HCT116 (cell line): ENCODE measurements at regions not wholly inside any gene's neighbourhood (a gene's known extent, or its start where the extent isn't known, plus 50 kb on each side); places are given as distances from the start of the nearest gene placed in this dataset.

Experiments used
- ATAC-seq: fragments of 200-7000 bp; cut with Tn5 transposase; 2 replicates; pipeline ENCODE4 v1.9.1; 2020; ENCODE audit warnings: mild to moderate bottlenecking, moderate library complexity
- BruUV-seq: library from RNA; stranded (reverse); fragments of 400-500 nt; replicated peaks from 2 replicates; lab custom pipeline; 2021; lab: Mats Ljungman, UMichigan
- CTCF ChIA-PET: fragments of 300-600 bp; sonication (Branson Sonifier 250); formaldehyde crosslinking; loops from one replicate; lab custom pipeline; 2021; ENCODE audit warnings: antibody characterized with exemption; lab: Charles Lee
- POLR2A ChIA-PET: fragments of 300-600, 350-600 bp; sonication (Branson Sonifier 250); formaldehyde crosslinking; loops from one replicate; lab custom pipeline; 2021; ENCODE audit warnings: antibody characterized with exemption; lab: Charles Lee
- RAD21 ChIA-PET, 2 experiments: fragments of 300-600 bp; sonication (Branson Sonifier 250); formaldehyde crosslinking; loops; one replicate each; lab custom pipeline; 2023; ENCODE audit warnings: low total read pairs in 2 of 2; ENCODE audit not compliant: uncharacterized antibody in 2 of 2, unreplicated experiment in 2 of 2, low non-redundant PET in 1 of 2; lab: Charles Lee
- DNase-seq: peaks from one replicate; pipeline ENCODE4 v3.0.0-alpha.2; 2010; ENCODE audit warnings: low read depth, low spot score
- H2AFZ ChIP-seq: fragments of 200-600 bp; shearing (Covaris generic), sonication (generic); 2 replicates; pipeline ENCODE4 v1.6.1; 2017; ENCODE audit warnings: low read depth, mixed run types, mixed read lengths, antibody characterized with exemption, low read length; ENCODE audit not compliant: poor library complexity, severe bottlenecking
- H3K27ac ChIP-seq: 2 replicates; pipeline ENCODE4 v1.5.1; 2012; ENCODE audit warnings: low read depth, low read length
- H3K27me3 ChIP-seq: fragments of 200-600 bp; sonication (generic); 2 replicates; pipeline ENCODE4 v1.6.1; 2016; ENCODE audit warnings: mixed run types, low read length, mixed read lengths; ENCODE audit not compliant: insufficient read depth
- H3K36me3 ChIP-seq, 2 experiments: fragments of 200-500 bp in 1 of 2; fragments of 200-600 bp in 1 of 2; sonication (Bioruptor generic) in 1 of 2; sonication (generic) in 1 of 2; 2 replicates each; pipeline versions ENCODE4 v1.5.1 to v1.6.1; 2014 to 2016; ENCODE audit warnings: low read length in 2 of 2, inconsistent platforms in 1 of 2, mixed read lengths in 1 of 2, mixed run types in 1 of 2; ENCODE audit not compliant: insufficient read depth in 2 of 2, control insufficient read depth in 1 of 2
- H3K4me1 ChIP-seq, 2 experiments: fragments of 200-600 bp in 1 of 2; sonication (generic) in 1 of 2; 2 replicates each; pipeline versions ENCODE4 v1.5.1 to v1.6.1; 2012 to 2017; ENCODE audit warnings: low read length in 2 of 2, inconsistent platforms in 1 of 2, mild to moderate bottlenecking in 1 of 2, mixed read lengths in 1 of 2, mixed run types in 1 of 2, moderate library complexity in 1 of 2; ENCODE audit not compliant: insufficient read depth in 2 of 2, control insufficient read depth in 1 of 2
- H3K4me2 ChIP-seq: fragments of 200-600 bp; sonication (generic); 2 replicates; pipeline ENCODE4 v1.6.1; 2017; ENCODE audit warnings: mixed run types, low read length, mixed read lengths
- H3K4me3 ChIP-seq, 2 experiments: fragments of 200-600 bp in 1 of 2; sonication (generic) in 1 of 2; replicated peaks in 1 of 2; 2 replicates each; pipeline ENCODE4 v1.5.1; 2011 to 2016; ENCODE audit warnings: low read length in 2 of 2, control low read depth in 1 of 2, low read depth in 1 of 2, mild to moderate bottlenecking in 1 of 2, mixed read lengths in 1 of 2, mixed run types in 1 of 2
- H3K79me2 ChIP-seq: fragments of 200-600 bp; sonication (generic); 2 replicates; pipeline ENCODE4 v1.6.1; 2017; ENCODE audit warnings: mild to moderate bottlenecking, mixed run types, low read length, moderate library complexity, mixed read lengths; ENCODE audit not compliant: insufficient read depth
- H3K9ac ChIP-seq: fragments of 200-600 bp; sonication (generic); 2 replicates; pipeline ENCODE4 v1.6.1; 2016; ENCODE audit warnings: low read length, mixed read lengths
- H3K9me2 ChIP-seq: fragments of 200-600 bp; sonication (generic), shearing (Covaris generic); 2 replicates; pipeline ENCODE4 v1.6.1; 2017; ENCODE audit warnings: mixed run types, mild to moderate bottlenecking, moderate library complexity; ENCODE audit not compliant: insufficient read depth
- H3K9me3 ChIP-seq, 2 experiments: fragments of 200-500 bp in 1 of 2; fragments of 200-600 bp in 1 of 2; sonication (Bioruptor generic) in 1 of 2; sonication (generic) in 1 of 2; 2 replicates each; pipeline ENCODE4 v1.6.1; 2014 to 2017; ENCODE audit warnings: low read length in 2 of 2, mixed read lengths in 2 of 2, inconsistent platforms in 1 of 2, low read depth in 1 of 2, mild to moderate bottlenecking in 1 of 2, mixed run types in 1 of 2, moderate library complexity in 1 of 2; ENCODE audit not compliant: control insufficient read depth in 1 of 2, insufficient read depth in 1 of 2
- H4K20me1 ChIP-seq: fragments of 200-600 bp; sonication (generic), shearing (Covaris generic); 2 replicates; pipeline ENCODE4 v1.6.1; 2017; ENCODE audit warnings: mixed run types, mild to moderate bottlenecking, moderate library complexity; ENCODE audit not compliant: insufficient read depth
- ATF3 ChIP-seq: IDR thresholded peaks from 2 replicates; pipeline ENCODE4 v1.6.1; 2012
- CBX3 ChIP-seq: IDR thresholded peaks from 2 replicates; pipeline ENCODE4 v1.6.1; 2012; ENCODE audit warnings: low read depth
- EZH2 ChIP-seq: fragments of 200-600 bp; sonication (generic); IDR thresholded peaks from 2 replicates; pipeline ENCODE4 v1.6.1; 2017; ENCODE audit warnings: antibody characterized with exemption, mixed run types
- SP1 ChIP-seq: IDR thresholded peaks from 2 replicates; pipeline ENCODE4 v1.6.1; 2012; ENCODE audit warnings: low read depth
- YY1 ChIP-seq: IDR thresholded peaks from 2 replicates; pipeline ENCODE4 v1.6.1; 2011; ENCODE audit warnings: low read length, low read depth, moderate library complexity, mild to moderate bottlenecking; ENCODE audit not compliant: insufficient replicate concordance; ENCODE audit errors: extremely low read depth
- ZFX ChIP-seq: fragments of 450-650 bp; IDR thresholded peaks from 2 replicates; pipeline ENCODE4 v1.6.1; 2017
- intact Hi-C: fragments of 100-400 bp; cut with micrococcal nuclease; formaldehyde crosslinking; loops from 2 replicates; pipeline ENCODE4 v1.10.0; 2022
- TF ChIP-seq, protein P1 (sequence below): IDR thresholded peaks from 2 replicates; pipeline ENCODE4 v1.6.1; 2011; ENCODE audit warnings: mild to moderate bottlenecking, low read length, moderate library complexity; ENCODE audit not compliant: insufficient replicate concordance; ENCODE audit errors: extremely low read depth
- TF ChIP-seq, protein P2 (sequence below), 3 experiments: fragments of 200-600 bp in 1 of 3; sonication (generic) in 1 of 3; IDR thresholded peaks in 2 of 3; conservative IDR thresholded peaks in 1 of 3; 2 replicates each; pipeline ENCODE4 v1.5.1; 2012 to 2017; ENCODE audit warnings: low read depth in 2 of 3, low read length in 2 of 3, antibody characterized with exemption in 1 of 3, borderline replicate concordance in 1 of 3, control low read depth in 1 of 3, mild to moderate bottlenecking in 1 of 3, mixed read lengths in 1 of 3, mixed run types in 1 of 3, moderate library complexity in 1 of 3; ENCODE audit not compliant: insufficient read depth in 1 of 3
- TF ChIP-seq, protein P3 (sequence below): IDR thresholded peaks from 2 replicates; pipeline ENCODE4 v1.6.1; 2012; ENCODE audit warnings: low read depth

DNA sequence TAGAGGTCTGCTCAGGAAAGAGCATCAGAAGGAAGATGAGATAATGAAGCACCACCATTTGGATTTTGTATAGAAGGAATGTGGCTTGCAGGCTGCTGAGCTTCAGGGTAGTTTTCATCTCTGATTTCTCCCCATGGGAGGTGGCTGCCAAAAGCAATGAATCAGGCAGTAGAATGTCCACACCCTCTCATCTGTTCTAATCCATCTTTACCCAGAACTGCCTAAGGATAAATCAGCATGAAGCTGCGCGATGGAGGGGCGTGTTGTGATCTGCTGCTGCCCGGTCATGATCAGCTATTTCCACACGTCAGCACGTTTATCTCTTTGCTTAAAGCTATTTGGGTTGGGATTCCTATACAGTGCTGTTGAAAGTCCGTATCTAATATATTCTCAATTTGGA lies 295.4 kb downstream of the FOXA2 start:
- Histone ChIP-seq H3K9ac (no peak overlapping the region), H3K4me3 (no peak overlapping the region), H2AFZ (no peak overlapping the region), H3K36me3 (no peaks in the 10 kb centered on the region), H3K4me2 (no peak overlapping the region), H3K27me3 (peaks cover 19% of the 10 kb centered on the region), H4K20me1 (no peaks in the 10 kb centered on the region), H3K79me2 (no peaks in the 10 kb centered on the region), H3K27ac (no peak overlapping the region), H3K9me3 (no peaks in the 10 kb centered on the region), H3K9me2 (no peaks in the 10 kb centered on the region), H3K4me1 (no peaks in the 10 kb centered on the region)
- CTCF ChIA-PET, result no interaction called here
- no TSS peak for BruUV-seq
- POLR2A ChIA-PET, result no interaction called here
- ATAC-seq (no peak), DNase-seq (no peak)
- TF ChIP-seq, protein P1, sequence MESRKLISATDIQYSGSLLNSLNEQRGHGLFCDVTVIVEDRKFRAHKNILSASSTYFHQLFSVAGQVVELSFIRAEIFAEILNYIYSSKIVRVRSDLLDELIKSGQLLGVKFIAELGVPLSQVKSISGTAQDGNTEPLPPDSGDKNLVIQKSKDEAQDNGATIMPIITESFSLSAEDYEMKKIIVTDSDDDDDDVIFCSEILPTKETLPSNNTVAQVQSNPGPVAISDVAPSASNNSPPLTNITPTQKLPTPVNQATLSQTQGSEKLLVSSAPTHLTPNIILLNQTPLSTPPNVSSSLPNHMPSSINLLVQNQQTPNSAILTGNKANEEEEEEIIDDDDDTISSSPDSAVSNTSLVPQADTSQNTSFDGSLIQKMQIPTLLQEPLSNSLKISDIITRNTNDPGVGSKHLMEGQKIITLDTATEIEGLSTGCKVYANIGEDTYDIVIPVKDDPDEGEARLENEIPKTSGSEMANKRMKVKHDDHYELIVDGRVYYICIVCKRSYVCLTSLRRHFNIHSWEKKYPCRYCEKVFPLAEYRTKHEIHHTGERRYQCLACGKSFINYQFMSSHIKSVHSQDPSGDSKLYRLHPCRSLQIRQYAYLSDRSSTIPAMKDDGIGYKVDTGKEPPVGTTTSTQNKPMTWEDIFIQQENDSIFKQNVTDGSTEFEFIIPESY, result no peak
- TF ChIP-seq, protein P2, sequence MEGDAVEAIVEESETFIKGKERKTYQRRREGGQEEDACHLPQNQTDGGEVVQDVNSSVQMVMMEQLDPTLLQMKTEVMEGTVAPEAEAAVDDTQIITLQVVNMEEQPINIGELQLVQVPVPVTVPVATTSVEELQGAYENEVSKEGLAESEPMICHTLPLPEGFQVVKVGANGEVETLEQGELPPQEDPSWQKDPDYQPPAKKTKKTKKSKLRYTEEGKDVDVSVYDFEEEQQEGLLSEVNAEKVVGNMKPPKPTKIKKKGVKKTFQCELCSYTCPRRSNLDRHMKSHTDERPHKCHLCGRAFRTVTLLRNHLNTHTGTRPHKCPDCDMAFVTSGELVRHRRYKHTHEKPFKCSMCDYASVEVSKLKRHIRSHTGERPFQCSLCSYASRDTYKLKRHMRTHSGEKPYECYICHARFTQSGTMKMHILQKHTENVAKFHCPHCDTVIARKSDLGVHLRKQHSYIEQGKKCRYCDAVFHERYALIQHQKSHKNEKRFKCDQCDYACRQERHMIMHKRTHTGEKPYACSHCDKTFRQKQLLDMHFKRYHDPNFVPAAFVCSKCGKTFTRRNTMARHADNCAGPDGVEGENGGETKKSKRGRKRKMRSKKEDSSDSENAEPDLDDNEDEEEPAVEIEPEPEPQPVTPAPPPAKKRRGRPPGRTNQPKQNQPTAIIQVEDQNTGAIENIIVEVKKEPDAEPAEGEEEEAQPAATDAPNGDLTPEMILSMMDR (IDR thresholded peaks at IDR 0.05 in 2 of 3, conservative IDR thresholded peaks at IDR 0.05 in 1 of 3; ENCODE audit: borderline replicate concordance in 1 of 3, insufficient read depth in 1 of 3, low read depth in 2 of 3, low read length in 2 of 3), result no peak
- TF ChIP-seq CBX3 (no peak), SP1 (no peak), ATF3 (no peak), EZH2 (no peak), YY1 (no peak), ZFX (no peak)
- TF ChIP-seq, protein P3, sequence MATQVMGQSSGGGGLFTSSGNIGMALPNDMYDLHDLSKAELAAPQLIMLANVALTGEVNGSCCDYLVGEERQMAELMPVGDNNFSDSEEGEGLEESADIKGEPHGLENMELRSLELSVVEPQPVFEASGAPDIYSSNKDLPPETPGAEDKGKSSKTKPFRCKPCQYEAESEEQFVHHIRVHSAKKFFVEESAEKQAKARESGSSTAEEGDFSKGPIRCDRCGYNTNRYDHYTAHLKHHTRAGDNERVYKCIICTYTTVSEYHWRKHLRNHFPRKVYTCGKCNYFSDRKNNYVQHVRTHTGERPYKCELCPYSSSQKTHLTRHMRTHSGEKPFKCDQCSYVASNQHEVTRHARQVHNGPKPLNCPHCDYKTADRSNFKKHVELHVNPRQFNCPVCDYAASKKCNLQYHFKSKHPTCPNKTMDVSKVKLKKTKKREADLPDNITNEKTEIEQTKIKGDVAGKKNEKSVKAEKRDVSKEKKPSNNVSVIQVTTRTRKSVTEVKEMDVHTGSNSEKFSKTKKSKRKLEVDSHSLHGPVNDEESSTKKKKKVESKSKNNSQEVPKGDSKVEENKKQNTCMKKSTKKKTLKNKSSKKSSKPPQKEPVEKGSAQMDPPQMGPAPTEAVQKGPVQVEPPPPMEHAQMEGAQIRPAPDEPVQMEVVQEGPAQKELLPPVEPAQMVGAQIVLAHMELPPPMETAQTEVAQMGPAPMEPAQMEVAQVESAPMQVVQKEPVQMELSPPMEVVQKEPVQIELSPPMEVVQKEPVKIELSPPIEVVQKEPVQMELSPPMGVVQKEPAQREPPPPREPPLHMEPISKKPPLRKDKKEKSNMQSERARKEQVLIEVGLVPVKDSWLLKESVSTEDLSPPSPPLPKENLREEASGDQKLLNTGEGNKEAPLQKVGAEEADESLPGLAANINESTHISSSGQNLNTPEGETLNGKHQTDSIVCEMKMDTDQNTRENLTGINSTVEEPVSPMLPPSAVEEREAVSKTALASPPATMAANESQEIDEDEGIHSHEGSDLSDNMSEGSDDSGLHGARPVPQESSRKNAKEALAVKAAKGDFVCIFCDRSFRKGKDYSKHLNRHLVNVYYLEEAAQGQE, result no peak
- RAD21 ChIA-PET, result no interaction called here
- intact Hi-C loops, result no loop called here
